ENCODE measurements at regions not wholly inside any gene's neighbourhood (a gene's known extent, or its start where the extent isn't known, plus 50 kb on each side); places are given as distances from the start of the nearest gene placed in this dataset.

- Histone ChIP-seq H3K27me3 (no peaks in the 10 kb centered on the region), H3K9ac (no peak overlapping the region), H3K4me3 (no peak overlapping the region), H4K20me1 (no peaks in the 10 kb centered on the region), H3K27ac (no peak overlapping the region), H3K4me1 (peaks cover 10% of the 10 kb centered on the region), H3K4me2 (no peak overlapping the region), H3K9me3 (no peaks in the 10 kb centered on the region), H3K36me3 (no peaks in the 10 kb centered on the region)
- no peak for TF ChIP-seq Cebpa-rat (IDR thresholded peaks at IDR 0.05)
Measured at GRCh38 chr16:87163637-87164036, 153.6 kb downstream of the C16orf95 start.

GRCh38 chr16:87165151-87165550, 152.0 kb downstream of the C16orf95 start:
- Histone ChIP-seq H4K20me1 (no peaks in the 10 kb centered on the region), H3K4me3 (no peak overlapping the region), H3K4me2 (no peak overlapping the region), H3K9ac (no peak overlapping the region), H3K27ac (no peak overlapping the region), H3K27me3 (no peaks in the 10 kb centered on the region), H3K4me1 (peaks cover 10% of the 10 kb centered on the region), H3K9me3 (no peaks in the 10 kb centered on the region), H3K36me3 (no peaks in the 10 kb centered on the region)
- no peak for TF ChIP-seq Cebpa-rat (IDR thresholded peaks at IDR 0.05)

GRCh38 chr16:87165885-87166284, 151.3 kb downstream of the C16orf95 start:
- TF ChIP-seq Cebpa-rat (IDR thresholded peaks at IDR 0.05) = no peak
- Histone ChIP-seq H3K36me3 (no peaks in the 10 kb centered on the region), H3K4me2 (no peak overlapping the region), H4K20me1 (no peaks in the 10 kb centered on the region), H3K9me3 (no peaks in the 10 kb centered on the region), H3K27ac (no peak overlapping the region), H3K27me3 (no peaks in the 10 kb centered on the region), H3K4me3 (no peak overlapping the region), H3K4me1 (peaks cover 2% of the 10 kb centered on the region; the same call in 1 of the 2 replicates), H3K9ac (no peak overlapping the region)

- TF ChIP-seq Cebpa-rat (IDR thresholded peaks at IDR 0.05) = no peak
- Histone ChIP-seq H3K4me3 (no peak overlapping the region), H3K27ac (no peak overlapping the region), H3K4me2 (no peak overlapping the region), H3K27me3 (no peaks in the 10 kb centered on the region), H3K9ac (no peak overlapping the region), H3K36me3 (no peaks in the 10 kb centered on the region), H3K9me3 (no peaks in the 10 kb centered on the region), H4K20me1 (no peaks in the 10 kb centered on the region), H3K4me1 (no peaks in the 10 kb centered on the region)
Measured at GRCh38 chr16:87166321-87166720, 150.9 kb downstream of the C16orf95 start.

- no peak for TF ChIP-seq Cebpa-rat (IDR thresholded peaks at IDR 0.05)
- no peak overlapping the region for H3K4me2 ChIP-seq
- no peak overlapping the region for H3K27ac ChIP-seq
Measured at GRCh38 chr16:87166934-87167333, 150.3 kb downstream of the C16orf95 start.

GRCh38 chr16:87169509-87169995, 147.6 kb downstream of the C16orf95 start:
- H3K9ac ChIP-seq = no peak overlapping the region
- H3K4me1 ChIP-seq = no peaks in the 10 kb centered on the region
- no peak overlapping the region for H3K27ac ChIP-seq
- H4K20me1 ChIP-seq = no peaks in the 10 kb centered on the region
- H3K9me3 ChIP-seq = no peaks in the 10 kb centered on the region
- no peak overlapping the region for H3K4me2 ChIP-seq
- no peaks in the 10 kb centered on the region for H3K27me3 ChIP-seq
- H3K4me3 ChIP-seq = no peak overlapping the region
- TF ChIP-seq Cebpa-rat (IDR thresholded peaks at IDR 0.05) = no peak
- H3K36me3 ChIP-seq = no peaks in the 10 kb centered on the region

More at GRCh38 chr16:87166934-87167333, 150.3 kb downstream of the C16orf95 start:
- Histone ChIP-seq H3K9me3 (no peaks in the 10 kb centered on the region), H3K4me1 (no peaks in the 10 kb centered on the region), H3K9ac (no peak overlapping the region), H3K36me3 (no peaks in the 10 kb centered on the region), H3K27me3 (no peaks in the 10 kb centered on the region), H4K20me1 (no peaks in the 10 kb centered on the region), H3K4me3 (no peak overlapping the region)

- Histone ChIP-seq H3K27me3 (no peaks in the 10 kb centered on the region), H4K20me1 (no peaks in the 10 kb centered on the region), H3K4me1 (no peaks in the 10 kb centered on the region), H3K9me3 (no peaks in the 10 kb centered on the region), H3K4me3 (no peak overlapping the region), H3K36me3 (no peaks in the 10 kb centered on the region), H3K4me2 (no peak overlapping the region), H3K27ac (no peak overlapping the region), H3K9ac (no peak overlapping the region)
- TF ChIP-seq Cebpa-rat (IDR thresholded peaks at IDR 0.05) = no peak
Measured at GRCh38 chr16:87170310-87170709, 146.9 kb downstream of the C16orf95 start.

- no peaks in the 10 kb centered on the region for H3K36me3 ChIP-seq
- H3K4me2 ChIP-seq = no peak overlapping the region
- no peaks in the 10 kb centered on the region for H3K27me3 ChIP-seq
- H3K4me3 ChIP-seq = no peak overlapping the region
- no peak overlapping the region for H3K27ac ChIP-seq
- no peak overlapping the region for H3K9ac ChIP-seq
- H4K20me1 ChIP-seq = no peaks in the 10 kb centered on the region
- H3K9me3 ChIP-seq = no peaks in the 10 kb centered on the region
- H3K4me1 ChIP-seq = no peaks in the 10 kb centered on the region
- no peak for TF ChIP-seq Cebpa-rat (IDR thresholded peaks at IDR 0.05)
Measured at GRCh38 chr16:87171723-87172122, 145.5 kb downstream of the C16orf95 start.

GRCh38 chr16:87172632-87173031, 144.6 kb downstream of the C16orf95 start:
- no peak overlapping the region for H3K4me3 ChIP-seq
- no peaks in the 10 kb centered on the region for H3K4me1 ChIP-seq
- H3K36me3 ChIP-seq = no peaks in the 10 kb centered on the region
- no peaks in the 10 kb centered on the region for H4K20me1 ChIP-seq
- no peak overlapping the region for H3K4me2 ChIP-seq
- no peak overlapping the region for H3K27ac ChIP-seq
- no peaks in the 10 kb centered on the region for H3K9me3 ChIP-seq
- no peaks in the 10 kb centered on the region for H3K27me3 ChIP-seq
- TF ChIP-seq Cebpa-rat (IDR thresholded peaks at IDR 0.05) = no peak
- no peak overlapping the region for H3K9ac ChIP-seq

- Histone ChIP-seq H3K4me1 (no peaks in the 10 kb centered on the region), H3K9me3 (no peaks in the 10 kb centered on the region), H3K27ac (no peak overlapping the region), H3K4me2 (no peak overlapping the region), H3K4me3 (no peak overlapping the region), H3K36me3 (no peaks in the 10 kb centered on the region), H3K27me3 (no peaks in the 10 kb centered on the region), H4K20me1 (no peaks in the 10 kb centered on the region), H3K9ac (no peak overlapping the region)
- TF ChIP-seq Cebpa-rat (IDR thresholded peaks at IDR 0.05) = no peak
Measured at GRCh38 chr16:87173294-87173893, 143.8 kb downstream of the C16orf95 start.

GRCh38 chr16:87174061-87174460, 143.1 kb downstream of the C16orf95 start:
- Histone ChIP-seq H3K9ac (no peak overlapping the region), H3K9me3 (no peaks in the 10 kb centered on the region), H3K4me3 (no peak overlapping the region), H3K27me3 (no peaks in the 10 kb centered on the region), H3K4me2 (no peak overlapping the region), H3K27ac (no peak overlapping the region), H3K4me1 (peaks cover 2% of the 10 kb centered on the region), H4K20me1 (no peaks in the 10 kb centered on the region), H3K36me3 (no peaks in the 10 kb centered on the region)
- TF ChIP-seq Cebpa-rat (IDR thresholded peaks at IDR 0.05) = no peak

Data from BLaER1 (cell line).